ENCODE measurements at regions not wholly inside any gene's neighbourhood (a gene's known extent, or its start where the extent isn't known, plus 50 kb on each side); places are given as distances from the start of the nearest gene placed in this dataset.

DNA sequence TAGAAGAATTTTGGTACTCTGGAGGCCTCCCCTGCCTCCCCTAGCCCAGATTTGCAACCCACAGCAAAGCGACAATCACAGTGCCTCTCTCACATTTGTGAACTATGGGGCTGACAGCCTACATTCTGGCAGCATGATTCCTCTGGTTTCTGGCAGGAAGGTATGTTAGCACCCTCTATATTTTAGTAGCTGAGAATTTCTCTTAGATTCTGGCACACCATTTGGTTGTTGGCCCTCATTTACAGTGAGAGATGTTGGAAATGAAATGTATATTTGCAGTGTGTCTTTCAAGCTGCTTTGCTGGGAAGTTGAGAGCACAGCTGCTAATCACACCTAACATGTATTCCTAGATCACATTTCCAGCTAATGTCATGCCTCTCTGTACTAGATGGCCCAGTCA is 735.0 kb downstream of the FGF9 start:
- DNase-seq (ENCODE audit: low read depth, low spot score) (no peak), ATAC-seq (no peak)
- Histone ChIP-seq H3K4me3 (replicated peaks in 1 of 2; ENCODE audit: low read depth in 1 of 2, low read length in 2 of 2) (no peak overlapping the region), H3K9me3 (ENCODE audit: control insufficient read depth in 1 of 2, insufficient read depth in 1 of 2, low read depth in 1 of 2, low read length in 2 of 2) (no peaks in the 10 kb centered on the region), H3K4me2 (ENCODE audit: low read length) (no peak overlapping the region), H3K36me3 (ENCODE audit: control insufficient read depth in 1 of 2, insufficient read depth in 2 of 2, low read length in 2 of 2) (no peaks in the 10 kb centered on the region), H4K20me1 (ENCODE audit: insufficient read depth) (no peaks in the 10 kb centered on the region), H3K4me1 (ENCODE audit: control insufficient read depth in 1 of 2, insufficient read depth in 2 of 2, low read length in 2 of 2) (no peaks in the 10 kb centered on the region), H3K9me2 (ENCODE audit: insufficient read depth) (no peaks in the 10 kb centered on the region), H3K9ac (ENCODE audit: low read length) (no peak overlapping the region), H3K27ac (ENCODE audit: low read depth, low read length) (no peak overlapping the region), H3K79me2 (ENCODE audit: insufficient read depth, low read length) (no peaks in the 10 kb centered on the region), H2AFZ (ENCODE audit: low read depth, low read length, poor library complexity, severe bottlenecking) (no peak overlapping the region), H3K27me3 (ENCODE audit: insufficient read depth, low read length) (no peaks in the 10 kb centered on the region)
- no TSS peak for BruUV-seq (replicated peaks)
- TF ChIP-seq EZH2phosphoT487 (IDR thresholded peaks at IDR 0.05; ENCODE audit: borderline replicate concordance) (no peak), POLR2AphosphoS5 (IDR thresholded peaks at IDR 0.05; ENCODE audit: low read depth, low read length) (no peak), ZFX (IDR thresholded peaks at IDR 0.05) (no peak), TCF7L2 (IDR thresholded peaks at IDR 0.05; ENCODE audit: borderline replicate concordance, extremely low read depth, insufficient read depth, insufficient read length) (no peak), EZH2 (IDR thresholded peaks at IDR 0.05) (no peak), RAD21 (IDR thresholded peaks at IDR 0.05; ENCODE audit: low read depth) (no peak), FOSL1 (IDR thresholded peaks at IDR 0.05; ENCODE audit: low read depth) (no peak), SP1 (IDR thresholded peaks at IDR 0.05; ENCODE audit: low read depth) (no peak), ELF1 (IDR thresholded peaks at IDR 0.05; ENCODE audit: borderline replicate concordance, low read depth) (no peak), YY1 (IDR thresholded peaks at IDR 0.05; ENCODE audit: extremely low read depth, insufficient replicate concordance, low read depth, low read length) (no peak), POLR2A (IDR thresholded peaks at IDR 0.05; ENCODE audit: borderline replicate concordance, extremely low read depth, insufficient read depth, insufficient read length) (no peak), CBX3 (IDR thresholded peaks at IDR 0.05; ENCODE audit: low read depth) (no peak), SIN3A (IDR thresholded peaks at IDR 0.05; ENCODE audit: low read depth) (no peak), CEBPB (IDR thresholded peaks at IDR 0.05; ENCODE audit: low read depth) (no peak), EGR1 (IDR thresholded peaks at IDR 0.05; ENCODE audit: low read depth) (no peak), JUND (IDR thresholded peaks at IDR 0.05) (no peak), ZNF274 (IDR thresholded peaks at IDR 0.05; ENCODE audit: low read depth, low read length) (no peak)
- TF ChIP-seq, protein P1, sequence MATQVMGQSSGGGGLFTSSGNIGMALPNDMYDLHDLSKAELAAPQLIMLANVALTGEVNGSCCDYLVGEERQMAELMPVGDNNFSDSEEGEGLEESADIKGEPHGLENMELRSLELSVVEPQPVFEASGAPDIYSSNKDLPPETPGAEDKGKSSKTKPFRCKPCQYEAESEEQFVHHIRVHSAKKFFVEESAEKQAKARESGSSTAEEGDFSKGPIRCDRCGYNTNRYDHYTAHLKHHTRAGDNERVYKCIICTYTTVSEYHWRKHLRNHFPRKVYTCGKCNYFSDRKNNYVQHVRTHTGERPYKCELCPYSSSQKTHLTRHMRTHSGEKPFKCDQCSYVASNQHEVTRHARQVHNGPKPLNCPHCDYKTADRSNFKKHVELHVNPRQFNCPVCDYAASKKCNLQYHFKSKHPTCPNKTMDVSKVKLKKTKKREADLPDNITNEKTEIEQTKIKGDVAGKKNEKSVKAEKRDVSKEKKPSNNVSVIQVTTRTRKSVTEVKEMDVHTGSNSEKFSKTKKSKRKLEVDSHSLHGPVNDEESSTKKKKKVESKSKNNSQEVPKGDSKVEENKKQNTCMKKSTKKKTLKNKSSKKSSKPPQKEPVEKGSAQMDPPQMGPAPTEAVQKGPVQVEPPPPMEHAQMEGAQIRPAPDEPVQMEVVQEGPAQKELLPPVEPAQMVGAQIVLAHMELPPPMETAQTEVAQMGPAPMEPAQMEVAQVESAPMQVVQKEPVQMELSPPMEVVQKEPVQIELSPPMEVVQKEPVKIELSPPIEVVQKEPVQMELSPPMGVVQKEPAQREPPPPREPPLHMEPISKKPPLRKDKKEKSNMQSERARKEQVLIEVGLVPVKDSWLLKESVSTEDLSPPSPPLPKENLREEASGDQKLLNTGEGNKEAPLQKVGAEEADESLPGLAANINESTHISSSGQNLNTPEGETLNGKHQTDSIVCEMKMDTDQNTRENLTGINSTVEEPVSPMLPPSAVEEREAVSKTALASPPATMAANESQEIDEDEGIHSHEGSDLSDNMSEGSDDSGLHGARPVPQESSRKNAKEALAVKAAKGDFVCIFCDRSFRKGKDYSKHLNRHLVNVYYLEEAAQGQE (IDR thresholded peaks at IDR 0.05; ENCODE audit: low read depth): no peak
- TF ChIP-seq, protein P2, sequence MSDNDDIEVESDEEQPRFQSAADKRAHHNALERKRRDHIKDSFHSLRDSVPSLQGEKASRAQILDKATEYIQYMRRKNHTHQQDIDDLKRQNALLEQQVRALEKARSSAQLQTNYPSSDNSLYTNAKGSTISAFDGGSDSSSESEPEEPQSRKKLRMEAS (IDR thresholded peaks at IDR 0.05): no peak
- TF ChIP-seq, protein P3, sequence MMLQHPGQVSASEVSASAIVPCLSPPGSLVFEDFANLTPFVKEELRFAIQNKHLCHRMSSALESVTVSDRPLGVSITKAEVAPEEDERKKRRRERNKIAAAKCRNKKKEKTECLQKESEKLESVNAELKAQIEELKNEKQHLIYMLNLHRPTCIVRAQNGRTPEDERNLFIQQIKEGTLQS (IDR thresholded peaks at IDR 0.05): no peak
- RAD21 ChIA-PET (ENCODE audit: low non-redundant PET in 1 of 2, low total read pairs in 2 of 2, uncharacterized antibody in 2 of 2, unreplicated experiment in 2 of 2): no interaction called here
- POLR2A ChIA-PET: no interaction called here
- intact Hi-C loops (cut with micrococcal nuclease): no loop called here
- CTCF ChIA-PET: no interaction called here

Measured in HCT116 (cell line).